Endothelial cell (in vitro differentiated cells): ENCODE measurements at regions not wholly inside any gene's neighbourhood (a gene's known extent, or its start where the extent isn't known, plus 50 kb on each side); places are given as distances from the start of the nearest gene placed in this dataset.

Source experiments
- DNase-seq: peaks from one replicate; pipeline ENCODE4 v3.0.0; 2021; ENCODE audit warnings: low spot score
- H3K27ac Mint-ChIP-seq: one replicate; pipeline ENCODE4 v1.8.0; 2021; ENCODE audit warnings: mixed read lengths, inconsistent platforms; ENCODE audit not compliant: unreplicated experiment
- H3K27me3 Mint-ChIP-seq: one replicate; pipeline ENCODE4 v1.8.0; 2021; ENCODE audit warnings: mild to moderate bottlenecking, moderate library complexity, mixed read lengths, inconsistent platforms; ENCODE audit not compliant: unreplicated experiment
- H3K36me3 Mint-ChIP-seq: one replicate; pipeline ENCODE4 v1.8.0; 2021; ENCODE audit warnings: mild to moderate bottlenecking, low read depth, mixed read lengths, inconsistent platforms; ENCODE audit not compliant: unreplicated experiment
- H3K4me1 Mint-ChIP-seq: one replicate; pipeline ENCODE4 v1.8.0; 2021; ENCODE audit warnings: mild to moderate bottlenecking, mixed read lengths, inconsistent platforms; ENCODE audit not compliant: unreplicated experiment
- H3K4me3 Mint-ChIP-seq: one replicate; pipeline ENCODE4 v1.8.0; 2021; ENCODE audit warnings: mild to moderate bottlenecking, mixed read lengths, inconsistent platforms; ENCODE audit not compliant: unreplicated experiment
- H3K9me3 Mint-ChIP-seq: one replicate; pipeline ENCODE4 v1.8.0; 2021; ENCODE audit warnings: mixed read lengths, inconsistent platforms; ENCODE audit not compliant: unreplicated experiment
- TF ChIP-seq, protein P1 (sequence below): fragments of 200-600 bp; sonication (generic); IDR thresholded peaks from one replicate; pipeline ENCODE4 v1.5.0; 2021; ENCODE audit warnings: antibody characterized with exemption; ENCODE audit not compliant: unreplicated experiment

DNA sequence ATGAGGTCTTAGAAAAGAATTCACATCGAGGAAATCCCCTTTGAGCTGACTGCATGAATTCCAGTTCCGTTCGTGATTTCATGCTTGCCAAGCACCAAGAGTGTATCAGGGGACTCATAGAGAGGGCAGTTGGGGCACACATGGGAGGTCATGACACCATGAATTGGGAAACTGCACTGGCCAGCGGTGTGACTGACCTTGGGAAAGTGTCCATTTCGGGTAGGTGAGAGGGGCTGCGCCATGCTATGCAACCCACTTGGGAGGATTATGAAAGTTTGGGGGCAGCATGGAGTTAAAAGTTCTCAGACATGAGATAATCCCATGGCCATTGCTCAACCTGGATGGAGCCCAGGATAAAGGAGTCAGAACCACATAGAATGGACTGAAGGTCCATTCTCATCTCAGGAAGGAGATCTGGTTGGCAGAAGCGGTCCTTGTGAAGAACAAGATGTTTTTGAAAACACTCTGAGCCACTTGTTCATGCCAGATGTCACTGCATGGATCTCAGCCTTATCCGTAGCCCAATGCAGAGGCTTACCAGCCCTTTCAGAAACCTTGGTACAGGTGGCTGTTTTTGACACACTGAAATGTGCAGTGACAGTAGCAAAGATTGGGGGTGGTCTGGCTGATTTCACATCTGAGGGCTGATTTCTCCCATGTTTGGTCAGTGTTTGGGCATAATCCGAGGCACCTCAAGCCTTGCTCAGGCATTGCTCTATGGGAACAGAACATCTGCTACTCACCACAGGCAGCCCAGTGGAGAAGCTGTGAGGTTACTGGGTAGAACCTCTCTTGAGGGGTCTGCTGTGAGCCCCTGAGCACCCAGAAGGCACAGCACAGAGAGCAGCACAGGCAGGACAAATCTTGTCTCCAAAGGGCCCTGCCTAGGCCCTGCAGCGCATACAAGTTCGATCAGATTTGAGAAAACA lies 252.3 kb downstream of the CXCL12 start:
- no peak overlapping the region for H3K27ac Mint-ChIP-seq
- DNase-seq = no peak
- no peaks in the 10 kb centered on the region for H3K27me3 Mint-ChIP-seq
- no peaks in the 10 kb centered on the region for H3K9me3 Mint-ChIP-seq
- no peaks in the 10 kb centered on the region for H3K4me1 Mint-ChIP-seq
- no peaks in the 10 kb centered on the region for H3K36me3 Mint-ChIP-seq
- TF ChIP-seq, protein P1, sequence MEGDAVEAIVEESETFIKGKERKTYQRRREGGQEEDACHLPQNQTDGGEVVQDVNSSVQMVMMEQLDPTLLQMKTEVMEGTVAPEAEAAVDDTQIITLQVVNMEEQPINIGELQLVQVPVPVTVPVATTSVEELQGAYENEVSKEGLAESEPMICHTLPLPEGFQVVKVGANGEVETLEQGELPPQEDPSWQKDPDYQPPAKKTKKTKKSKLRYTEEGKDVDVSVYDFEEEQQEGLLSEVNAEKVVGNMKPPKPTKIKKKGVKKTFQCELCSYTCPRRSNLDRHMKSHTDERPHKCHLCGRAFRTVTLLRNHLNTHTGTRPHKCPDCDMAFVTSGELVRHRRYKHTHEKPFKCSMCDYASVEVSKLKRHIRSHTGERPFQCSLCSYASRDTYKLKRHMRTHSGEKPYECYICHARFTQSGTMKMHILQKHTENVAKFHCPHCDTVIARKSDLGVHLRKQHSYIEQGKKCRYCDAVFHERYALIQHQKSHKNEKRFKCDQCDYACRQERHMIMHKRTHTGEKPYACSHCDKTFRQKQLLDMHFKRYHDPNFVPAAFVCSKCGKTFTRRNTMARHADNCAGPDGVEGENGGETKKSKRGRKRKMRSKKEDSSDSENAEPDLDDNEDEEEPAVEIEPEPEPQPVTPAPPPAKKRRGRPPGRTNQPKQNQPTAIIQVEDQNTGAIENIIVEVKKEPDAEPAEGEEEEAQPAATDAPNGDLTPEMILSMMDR = no peak
- H3K4me3 Mint-ChIP-seq = no peak overlapping the region

DNA sequence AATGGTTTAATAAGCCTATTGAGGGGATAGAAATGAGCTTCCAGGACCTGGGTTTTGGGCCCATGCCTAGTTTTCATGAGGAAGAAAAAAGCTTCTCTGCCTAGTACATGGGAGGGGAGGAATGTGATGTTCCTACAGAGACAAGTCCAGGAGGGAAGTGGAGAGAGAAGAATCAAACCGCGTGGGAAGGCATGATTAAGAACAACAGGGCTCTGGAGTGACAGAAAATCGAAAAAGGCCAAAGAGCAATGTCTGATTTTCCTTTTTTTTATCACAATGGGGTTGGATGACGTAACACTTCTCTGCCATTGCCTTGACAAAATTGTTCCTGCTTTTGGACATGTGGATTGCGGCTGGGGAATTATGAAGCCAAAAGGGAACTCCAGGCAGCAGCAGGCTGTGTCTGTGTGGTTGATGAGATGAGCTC lies 258.6 kb downstream of the CXCL12 start:
- TF ChIP-seq, protein P1 = no peak
- peaks cover 5% of the 10 kb centered on the region for H3K9me3 Mint-ChIP-seq
- no peak overlapping the region for H3K4me3 Mint-ChIP-seq
- no peaks in the 10 kb centered on the region for H3K36me3 Mint-ChIP-seq
- no peak overlapping the region for H3K27ac Mint-ChIP-seq
- H3K27me3 Mint-ChIP-seq = no peaks in the 10 kb centered on the region
- no peak for DNase-seq
- H3K4me1 Mint-ChIP-seq = no peaks in the 10 kb centered on the region

DNA sequence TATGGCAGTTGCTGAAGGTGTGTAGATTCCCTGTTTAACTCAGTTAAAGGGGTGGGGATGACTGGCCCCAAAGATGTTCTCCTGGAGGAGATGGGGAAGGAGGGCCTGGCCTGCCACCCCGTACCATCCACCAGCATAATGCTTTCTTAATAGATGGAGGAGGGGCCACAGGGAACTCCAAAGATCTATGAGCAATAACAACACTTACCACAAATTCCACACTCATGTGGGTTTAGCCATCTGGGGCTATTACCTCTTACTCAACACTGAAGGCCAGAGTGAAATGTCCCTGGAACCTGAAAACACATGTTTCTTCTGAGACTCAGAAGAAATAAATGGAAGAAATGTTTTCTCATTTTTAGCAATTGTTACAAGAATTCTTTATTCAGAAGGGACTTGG lies 259.0 kb downstream of the CXCL12 start:
- Mint-ChIP-seq H3K4me3 (no peak overlapping the region), H3K4me1 (no peaks in the 10 kb centered on the region), H3K36me3 (no peaks in the 10 kb centered on the region), H3K9me3 (peaks cover 5% of the 10 kb centered on the region), H3K27me3 (no peaks in the 10 kb centered on the region), H3K27ac (no peak overlapping the region)
- DNase-seq = no peak
- TF ChIP-seq, protein P1 = no peak

DNA sequence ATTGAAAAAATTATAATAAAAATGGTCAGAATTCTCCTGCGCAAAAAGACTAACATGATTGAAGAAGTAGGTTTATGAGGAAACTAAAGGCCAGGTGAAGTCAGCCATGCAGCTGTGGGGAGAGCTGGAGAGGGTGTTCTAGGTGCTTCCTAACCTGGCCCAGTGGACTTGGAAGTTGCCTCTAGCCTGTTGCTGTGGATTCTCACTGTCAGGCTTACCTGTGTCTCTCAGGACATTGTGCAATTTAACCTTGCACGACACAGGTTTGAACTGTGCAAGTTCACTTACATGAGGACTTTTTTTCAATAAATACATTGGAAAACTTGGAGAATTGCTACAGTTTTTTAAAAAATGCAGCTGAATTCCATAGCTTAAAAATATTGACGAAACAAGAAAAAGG lies 266.4 kb downstream of the CXCL12 start:
- H3K27ac Mint-ChIP-seq = no peak overlapping the region
- H3K9me3 Mint-ChIP-seq = peaks cover 5% of the 10 kb centered on the region
- TF ChIP-seq, protein P1 = no peak
- H3K27me3 Mint-ChIP-seq = no peaks in the 10 kb centered on the region
- H3K4me1 Mint-ChIP-seq = no peaks in the 10 kb centered on the region
- no peak for DNase-seq
- no peaks in the 10 kb centered on the region for H3K36me3 Mint-ChIP-seq
- no peak overlapping the region for H3K4me3 Mint-ChIP-seq

DNA sequence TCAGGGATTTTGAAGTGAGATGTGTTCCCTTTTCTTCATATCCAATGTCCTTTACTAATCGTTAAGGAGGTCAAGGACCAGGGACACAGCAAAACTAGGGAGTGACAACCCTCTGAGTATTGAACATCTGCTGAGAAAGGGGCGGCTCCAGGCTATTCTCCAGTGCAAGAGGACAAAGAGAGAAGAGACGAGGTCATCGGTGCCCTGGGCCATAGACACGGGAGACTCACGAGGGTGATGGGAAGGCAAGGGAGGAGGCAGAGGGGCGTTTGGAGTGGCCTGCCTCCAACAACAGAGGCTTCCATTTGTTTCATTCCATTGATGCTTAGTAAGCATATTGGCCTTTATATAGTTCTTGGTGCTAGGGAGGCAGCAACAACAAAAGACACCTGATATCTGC lies 268.4 kb downstream of the CXCL12 start:
- Mint-ChIP-seq H3K36me3 (no peaks in the 10 kb centered on the region), H3K4me1 (no peaks in the 10 kb centered on the region), H3K27ac (no peak overlapping the region), H3K27me3 (no peaks in the 10 kb centered on the region), H3K9me3 (peaks cover 8% of the 10 kb centered on the region), H3K4me3 (no peak overlapping the region)
- DNase-seq = no peak
- TF ChIP-seq, protein P1 = no peak
